B cell (primary cell): ENCODE measurements at regions not wholly inside any gene's neighbourhood (a gene's known extent, or its start where the extent isn't known, plus 50 kb on each side); places are given as distances from the start of the nearest gene placed in this dataset.
A peak's percentile ranks its signal among the peaks of the same experiment; 100 is the strongest.

Experiments used
- ATAC-seq: fragments of 200-7000 bp; cut with Tn5 transposase; one replicate; pipeline ENCODE4 v1.10.0; 2021; ENCODE audit warnings: low read depth, mild to moderate bottlenecking, moderate number of reproducible peaks, moderate library complexity
- CTCF ChIA-PET: fragments of 350-600 bp; sonication (Branson Sonifier 250); formaldehyde crosslinking; loops from one replicate; lab custom pipeline; 2021; ENCODE audit warnings: antibody characterized with exemption, inconsistent platforms; lab: Charles Lee
- POLR2A ChIA-PET: fragments of 350-600 bp; sonication (Branson Sonifier 250); formaldehyde crosslinking; loops from one replicate; lab custom pipeline; 2021; ENCODE audit warnings: antibody characterized with exemption; lab: Charles Lee
- DNase-seq: peaks from one replicate; pipeline ENCODE4 v3.0.0; 2013
- H2AFZ ChIP-seq: 2 replicates; pipeline ENCODE4 v1.6.1; 2012; ENCODE audit warnings: mild to moderate bottlenecking, low read depth, low read length; ENCODE audit not compliant: insufficient read depth, poor library complexity, severe bottlenecking
- H3K27ac ChIP-seq, 2 donors: 1 replicate in 1 of 2; 2 replicates in 1 of 2; pipeline ENCODE4 v1.5.1; 2012 to 2013; ENCODE audit warnings: low read length in 2 of 2, mild to moderate bottlenecking in 2 of 2, moderate library complexity in 1 of 2
- H3K27me3 ChIP-seq, 4 experiments: fragments of 200-600 bp in 1 of 4; sonication (generic) in 1 of 4; replicated peaks in 1 of 4; 1 replicate in 2 of 4; 2 replicates in 2 of 4; pipeline versions ENCODE4 v1.6.1 to v1.7.0; 2013 to 2016; ENCODE audit warnings: low read length in 3 of 4, mild to moderate bottlenecking in 2 of 4, mixed read lengths in 1 of 4, moderate library complexity in 1 of 4; ENCODE audit not compliant: insufficient read depth in 4 of 4, control insufficient read depth in 3 of 4; ENCODE audit errors: control extremely low read depth in 1 of 4
- H3K36me3 ChIP-seq, 2 experiments: replicated peaks in 1 of 2; 1 replicate in 1 of 2; 2 replicates in 1 of 2; pipeline versions ENCODE4 v1.6.1 to v1.7.1; 2013; ENCODE audit warnings: low read length in 1 of 2; ENCODE audit not compliant: insufficient read depth in 2 of 2, control insufficient read depth in 1 of 2; ENCODE audit errors: control extremely low read depth in 1 of 2, extremely low read depth in 1 of 2
- H3K4me1 ChIP-seq, 2 donors: fragments of 200-600 bp in 1 of 2; sonication (generic) in 1 of 2; 1 replicate in 1 of 2; 2 replicates in 1 of 2; pipeline versions ENCODE4 v1.5.1 to v1.6.1; 2013 to 2017; ENCODE audit warnings: low read length in 2 of 2; ENCODE audit not compliant: control insufficient read depth in 2 of 2, insufficient read depth in 2 of 2
- H3K4me2 ChIP-seq: replicated peaks from 2 replicates; pipeline ENCODE3; 2012; ENCODE audit warnings: mild to moderate bottlenecking, low read depth, low read length; ENCODE audit not compliant: poor library complexity, severe bottlenecking
- H3K4me3 ChIP-seq, 5 experiments: fragments of 200-600 bp in 1 of 5; sonication (generic) in 1 of 5; 1 replicate in 3 of 5; 2 replicates in 2 of 5; pipeline versions ENCODE4 v1.5.1 to v1.7.0; 2011 to 2016; ENCODE audit warnings: low read length in 4 of 5, mild to moderate bottlenecking in 4 of 5, low read depth in 2 of 5, control low read depth in 1 of 5, moderate library complexity in 1 of 5; ENCODE audit not compliant: insufficient read depth in 1 of 5; ENCODE audit errors: control extremely low read depth in 1 of 5, extremely low read depth in 1 of 5
- H3K79me2 ChIP-seq: fragments of 200-600 bp; sonication (generic); one replicate; pipeline ENCODE4 v1.6.0; 2016; ENCODE audit warnings: low read length; ENCODE audit not compliant: control insufficient read depth, insufficient read depth
- H3K9ac ChIP-seq: fragments of 200-600 bp; sonication (generic); 2 replicates; pipeline ENCODE4 v1.6.1; 2017; ENCODE audit warnings: mild to moderate bottlenecking, low read length, moderate library complexity
- H3K9me3 ChIP-seq, 3 donors: one replicate each; pipeline versions ENCODE4 v1.6.1 to v1.7.1; 2013; ENCODE audit warnings: low read length in 2 of 3; ENCODE audit not compliant: control insufficient read depth in 2 of 3, insufficient read depth in 1 of 3; ENCODE audit errors: control extremely low read depth in 1 of 3
- H4K20me1 ChIP-seq: 2 replicates; pipeline ENCODE4 v1.6.0; 2012; ENCODE audit warnings: mild to moderate bottlenecking, low read length; ENCODE audit not compliant: insufficient read depth, control insufficient read depth, poor library complexity, severe bottlenecking
- H3K27ac Mint-ChIP-seq: one replicate; pipeline ENCODE4 v1.8.0; 2021; ENCODE audit warnings: mixed read lengths
- H3K27me3 Mint-ChIP-seq: one replicate; pipeline ENCODE4 v1.8.0; 2021; ENCODE audit warnings: mixed read lengths
- H3K4me1 Mint-ChIP-seq: one replicate; pipeline ENCODE4 v1.8.0; 2021; ENCODE audit warnings: mixed read lengths
- H3K4me3 Mint-ChIP-seq: one replicate; pipeline ENCODE4 v1.8.0; 2021; ENCODE audit warnings: mixed read lengths
- H3K9me3 Mint-ChIP-seq: one replicate; pipeline ENCODE4 v1.8.0; 2022; ENCODE audit warnings: mixed read lengths; ENCODE audit not compliant: insufficient read depth
- CTCF ChIP-seq: fragments of 200-600 bp; IDR thresholded peaks from one replicate; pipeline ENCODE4 v1.8.0; 2022; ENCODE audit warnings: antibody characterized with exemption, mild to moderate bottlenecking
- EZH2 ChIP-seq: IDR thresholded peaks from 2 replicates; pipeline ENCODE4 v1.6.1; 2012; ENCODE audit warnings: borderline replicate concordance, low read depth, mild to moderate bottlenecking, moderate library complexity, low read length; ENCODE audit not compliant: insufficient read depth, poor library complexity, severe bottlenecking
- WGBS: methylation state at CpG from one replicate; pipeline ENCODE4 v1.1.5; 2013; ENCODE audit warnings: missing lambda C conversion rate; ENCODE audit not compliant: insufficient coverage; 5-methylcytosine and 5-hydroxymethylcytosine counted together
- intact Hi-C: fragments of 100-400 bp; cut with micrococcal nuclease; formaldehyde crosslinking; loops from one replicate; pipeline ENCODE4 v1.10.0; 2022

GRCh38 chr12:92504594-92504981 lies 198.2 kb upstream of the PLEKHG7 start:
- ATAC-seq (no peak), DNase-seq (no peak)
- TF ChIP-seq CTCF (no peak), EZH2 (no peak)
- Histone ChIP-seq H2AFZ (peak overlapping the region; percentile 43), H3K36me3 (no peaks in the 10 kb centered on the region), H4K20me1 (no peaks in the 10 kb centered on the region), H3K4me2 (peak overlapping the region; percentile 52), H3K9me3 (no peaks in the 10 kb centered on the region), H3K9ac (no peak overlapping the region), H3K27me3 (no peaks in the 10 kb centered on the region), H3K4me1 (peaks cover 60 to 62% of the 10 kb centered on the region in 2 donors), H3K79me2 (peaks cover 14% of the 10 kb centered on the region), H3K27ac (peak overlapping the region; percentile 79 to 91), H3K4me3 (no peak overlapping the region)
- Mint-ChIP-seq H3K9me3 (no peaks in the 10 kb centered on the region), H3K27ac (peak overlapping the region; percentile 86), H3K4me1 (peaks cover 65% of the 10 kb centered on the region), H3K4me3 (peak overlapping the region; percentile 20), H3K27me3 (no peaks in the 10 kb centered on the region)
- CTCF ChIA-PET, result interaction anchor here (1.1 to 6.8 kb wide), 11 partner anchors 11 to 360 kb away, joined by 3 to 49 read pairs (median 10); partner anchors contain the start of gene BTG1
- intact Hi-C loops, result loop anchor here (2.0 to 10.0 kb wide), 4 partner anchors 36 to 630 kb away; no protein-coding TSS in a partner anchor
- WGBS, result 100% methylated on average over 2 of the region's 5 CpGs
- POLR2A ChIA-PET, result interaction anchor here (0.6 to 4.2 kb wide), 10 partner anchors 10 to 363 kb away, joined by 3 to 27 read pairs (median 5); partner anchors contain the start of gene BTG1

- Histone ChIP-seq H3K27me3 (no peaks in the 10 kb centered on the region), H3K27ac (peak overlapping the region; percentile 42 to 91), H3K9ac (peak overlapping the region; percentile 18), H3K4me3 (no peak overlapping the region), H3K4me1 (peaks cover 60 to 66% of the 10 kb centered on the region in 2 donors), H3K79me2 (peaks cover 14% of the 10 kb centered on the region), H3K36me3 (no peaks in the 10 kb centered on the region), H2AFZ (peak overlapping the region; percentile 43), H4K20me1 (no peaks in the 10 kb centered on the region), H3K9me3 (no peaks in the 10 kb centered on the region), H3K4me2 (peak overlapping the region; percentile 52)
- Mint-ChIP-seq H3K27ac (peak overlapping the region; percentile 86), H3K4me1 (peaks cover 65% of the 10 kb centered on the region), H3K9me3 (no peaks in the 10 kb centered on the region), H3K27me3 (no peaks in the 10 kb centered on the region), H3K4me3 (peak overlapping the region; percentile 73)
- TF ChIP-seq CTCF (no peak), EZH2 (no peak)
- ATAC-seq (no peak), DNase-seq (no peak)
- ChIA-PET POLR2A (interaction anchor here (1.2 to 4.2 kb wide), 8 partner anchors 10 to 359 kb away, joined by 3 to 27 read pairs (median 6); partner anchors contain the start of gene BTG1), CTCF (interaction anchor here (0.5 to 6.8 kb wide), 12 partner anchors 10 to 1544 kb away, joined by 3 to 49 read pairs (median 10); partner anchors contain the start of gene BTG1)
- intact Hi-C loops, result loop anchor here (2.0 to 10.0 kb wide), 6 partner anchors 17 to 629 kb away; no protein-coding TSS in a partner anchor
- WGBS, result 100% methylated on average over 2 of the region's 7 CpGs
Measured at GRCh38 chr12:92503971-92504593, 198.7 kb upstream of the PLEKHG7 start.
